Choroid plexus epithelial cell (primary cell): ENCODE measurements at regions not wholly inside any gene's neighbourhood (a gene's known extent, or its start where the extent isn't known, plus 50 kb on each side); places are given as distances from the start of the nearest gene placed in this dataset.

Experiments used
- DNase-seq: peaks from one replicate; pipeline ENCODE4 v3.0.0-alpha.2; 2010; ENCODE audit warnings: low read depth
- H3K4me3 ChIP-seq: 2 replicates; pipeline ENCODE4 v1.5.1; 2011; ENCODE audit warnings: low read depth, mild to moderate bottlenecking, control low read depth, low read length, moderate library complexity
- TF ChIP-seq, protein P1 (sequence below): conservative IDR thresholded peaks from 2 replicates; pipeline ENCODE4 v1.5.1; 2011; ENCODE audit warnings: low read depth, mild to moderate bottlenecking, control low read depth, inconsistent platforms, low read length, moderate library complexity

DNA sequence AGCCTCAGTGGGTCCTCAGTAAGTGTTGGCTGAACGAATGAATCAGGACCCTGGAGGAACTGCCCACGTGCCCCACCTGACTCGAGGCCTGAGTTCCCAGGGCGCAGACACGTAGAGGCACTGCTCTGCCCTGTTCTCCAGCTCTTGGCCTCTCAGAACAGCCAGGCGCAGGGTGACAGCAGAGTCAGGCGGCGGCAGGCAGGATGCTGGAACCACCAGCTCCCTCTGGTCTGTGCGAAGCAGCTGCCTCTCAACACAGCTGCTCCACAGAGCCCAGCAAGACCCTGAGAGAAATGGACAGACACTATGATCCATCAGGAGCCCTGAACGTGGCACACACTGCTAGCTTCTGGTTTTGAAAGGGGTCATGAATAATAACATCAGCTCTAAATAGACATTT is 53.1 kb upstream of the BCO1 start:
- DNase-seq, result no peak
- TF ChIP-seq, protein P1, sequence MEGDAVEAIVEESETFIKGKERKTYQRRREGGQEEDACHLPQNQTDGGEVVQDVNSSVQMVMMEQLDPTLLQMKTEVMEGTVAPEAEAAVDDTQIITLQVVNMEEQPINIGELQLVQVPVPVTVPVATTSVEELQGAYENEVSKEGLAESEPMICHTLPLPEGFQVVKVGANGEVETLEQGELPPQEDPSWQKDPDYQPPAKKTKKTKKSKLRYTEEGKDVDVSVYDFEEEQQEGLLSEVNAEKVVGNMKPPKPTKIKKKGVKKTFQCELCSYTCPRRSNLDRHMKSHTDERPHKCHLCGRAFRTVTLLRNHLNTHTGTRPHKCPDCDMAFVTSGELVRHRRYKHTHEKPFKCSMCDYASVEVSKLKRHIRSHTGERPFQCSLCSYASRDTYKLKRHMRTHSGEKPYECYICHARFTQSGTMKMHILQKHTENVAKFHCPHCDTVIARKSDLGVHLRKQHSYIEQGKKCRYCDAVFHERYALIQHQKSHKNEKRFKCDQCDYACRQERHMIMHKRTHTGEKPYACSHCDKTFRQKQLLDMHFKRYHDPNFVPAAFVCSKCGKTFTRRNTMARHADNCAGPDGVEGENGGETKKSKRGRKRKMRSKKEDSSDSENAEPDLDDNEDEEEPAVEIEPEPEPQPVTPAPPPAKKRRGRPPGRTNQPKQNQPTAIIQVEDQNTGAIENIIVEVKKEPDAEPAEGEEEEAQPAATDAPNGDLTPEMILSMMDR, result no peak
- H3K4me3 ChIP-seq, result no peak overlapping the region

DNA sequence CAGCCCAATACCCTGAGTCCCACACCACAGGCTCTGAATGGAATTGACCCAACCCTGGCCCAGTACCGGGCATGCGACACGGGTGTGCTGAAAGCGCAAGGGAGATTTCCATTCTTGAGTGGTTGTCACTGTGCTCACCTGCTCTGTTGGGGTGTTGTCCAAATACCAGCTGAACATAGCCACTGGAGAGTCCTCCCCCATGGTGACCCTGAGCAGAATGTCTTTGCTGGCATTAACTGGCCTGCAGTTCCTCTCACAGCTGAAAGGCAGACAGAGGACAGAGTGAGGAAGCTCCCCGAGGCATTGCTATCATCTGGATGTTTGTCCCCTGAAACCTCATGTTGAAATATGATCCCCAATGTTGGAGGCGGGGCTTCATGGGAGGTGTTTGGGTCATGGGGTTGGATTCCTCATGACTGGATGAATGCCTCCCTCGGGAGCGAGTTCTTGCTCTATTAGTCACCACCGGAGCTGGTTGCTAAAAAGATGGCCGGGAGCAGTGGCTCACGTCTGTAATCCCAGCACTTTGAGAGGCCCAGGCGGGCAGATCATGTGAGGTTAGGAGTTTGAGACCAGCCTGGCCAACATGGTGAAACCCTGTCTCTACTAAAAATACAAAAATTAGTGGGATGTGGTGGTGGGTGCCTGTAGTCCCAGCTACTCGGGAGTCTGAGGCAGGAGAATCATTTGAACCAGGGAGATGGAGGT is 57.3 kb upstream of the BCO1 start:
- no peak overlapping the region for H3K4me3 ChIP-seq
- peak; percentile 98 for DNase-seq

DNA sequence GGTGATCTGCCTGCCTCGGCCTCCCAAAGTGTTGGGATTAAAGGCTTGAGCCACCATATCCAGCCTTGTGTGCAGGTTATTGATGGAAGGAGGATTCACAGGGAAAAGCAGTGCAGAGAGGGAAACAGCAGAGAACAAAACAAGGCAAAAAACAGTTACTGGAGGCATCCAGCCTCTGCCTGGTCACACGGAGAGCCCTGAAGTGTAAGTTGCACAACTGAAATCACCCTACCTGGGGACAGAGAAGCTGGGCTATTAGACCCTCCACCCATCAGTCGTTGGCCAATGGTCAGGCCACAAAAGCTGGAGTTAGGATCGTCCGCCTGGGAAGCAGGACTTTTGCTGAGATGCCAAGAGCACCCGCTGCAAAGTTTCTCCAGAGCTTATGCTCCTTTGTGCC is 57.9 kb upstream of the BCO1 start:
- no peak overlapping the region for H3K4me3 ChIP-seq
- TF ChIP-seq, protein P1, result no peak
- peak; percentile 5 for DNase-seq

More for the DNA sequence above, 57.3 kb upstream of the BCO1 start:
- TF ChIP-seq, protein P1, result no peak

DNA sequence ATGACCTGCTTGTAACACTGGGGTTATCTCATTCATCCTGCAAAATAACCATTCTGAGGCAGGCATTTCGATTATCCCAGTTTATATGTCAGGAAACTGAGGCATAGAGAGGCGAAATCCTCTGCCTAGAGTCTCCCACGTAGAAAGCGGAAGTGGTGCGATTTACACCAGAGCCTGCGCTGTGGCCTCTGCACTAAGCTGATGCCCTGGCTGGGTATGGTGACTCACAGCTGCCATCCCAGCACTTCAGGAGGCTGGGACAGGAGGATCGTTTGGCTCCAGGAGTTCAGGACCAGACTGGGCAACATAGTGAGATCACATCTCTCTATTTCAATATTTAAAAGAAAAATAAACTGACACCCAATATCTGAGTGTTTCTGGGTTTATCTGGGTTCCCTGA is 59.3 kb upstream of the BCO1 start:
- no peak for DNase-seq
- TF ChIP-seq, protein P1, result no peak

DNA sequence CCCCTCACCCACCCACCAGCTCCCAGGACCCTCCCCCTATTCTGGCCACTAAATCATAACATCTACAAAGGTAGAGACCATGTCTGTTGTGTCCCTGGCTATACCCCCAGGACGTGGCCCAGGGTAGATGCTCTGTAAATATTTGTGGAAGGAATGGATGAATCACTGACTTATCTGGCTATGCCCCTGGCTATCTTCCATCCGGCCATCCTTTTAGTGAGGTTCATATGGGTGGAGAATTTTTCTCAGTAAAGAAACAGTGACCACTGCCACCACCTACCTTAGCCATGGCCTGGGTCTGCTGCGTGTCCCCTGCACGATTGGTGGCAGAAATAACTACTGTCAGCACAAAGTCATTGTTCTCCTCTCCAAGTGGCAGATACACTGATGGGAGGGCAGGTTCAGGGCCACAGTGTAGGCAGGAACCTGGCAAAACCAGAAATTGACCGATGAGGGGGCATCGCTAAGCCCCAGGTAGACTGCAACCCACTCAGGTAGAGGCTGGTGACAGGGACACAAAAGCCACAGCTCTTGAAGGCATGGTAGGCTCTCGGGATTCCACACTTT is 63.1 kb upstream of the BCO1 start:
- no peak overlapping the region for H3K4me3 ChIP-seq
- TF ChIP-seq, protein P1, result no peak
- peak; percentile 63 for DNase-seq

More for the DNA sequence above, 59.3 kb upstream of the BCO1 start:
- no peak overlapping the region for H3K4me3 ChIP-seq

DNA sequence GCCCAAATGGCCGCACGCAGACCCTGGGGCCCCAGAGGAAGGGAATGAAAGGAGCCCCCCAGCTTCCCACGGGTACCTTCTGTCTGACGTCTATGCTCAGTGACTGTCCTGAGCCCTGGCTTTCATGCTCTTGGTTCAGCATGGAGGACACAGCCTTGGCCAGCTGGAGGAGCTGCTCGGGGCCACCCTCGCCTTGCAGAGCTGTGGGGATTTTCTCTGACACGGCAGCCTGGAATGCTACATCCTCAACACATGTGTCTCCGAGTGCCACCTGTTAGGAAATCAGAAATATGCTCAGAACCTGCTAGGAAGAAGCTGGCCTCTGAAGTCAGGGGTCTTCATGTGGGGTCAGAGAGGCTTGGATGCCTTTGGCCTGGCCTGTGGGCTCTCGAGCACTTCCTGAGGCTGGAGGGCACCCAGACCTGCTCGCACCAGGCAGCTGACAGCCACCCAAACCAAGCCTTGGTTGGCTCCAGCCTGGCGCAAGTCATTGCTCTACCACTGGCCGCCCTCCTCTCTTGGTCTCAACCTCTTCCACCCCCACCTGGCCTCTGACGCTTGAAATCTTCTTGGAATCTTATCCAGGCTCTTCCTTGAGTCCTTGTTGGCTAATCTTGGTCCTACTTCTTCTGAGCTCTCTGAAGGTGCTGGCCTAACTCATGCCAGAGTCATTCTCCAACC is 63.7 kb upstream of the BCO1 start:
- H3K4me3 ChIP-seq, result no peak overlapping the region
- peak; percentile 53 for DNase-seq
- TF ChIP-seq, protein P1, result peak; percentile 22
